ENCODE measurements at regions not wholly inside any gene's neighbourhood (a gene's known extent, or its start where the extent isn't known, plus 50 kb on each side); places are given as distances from the start of the nearest gene placed in this dataset.

- DNase-seq (ENCODE audit: low read depth): no peak
- H3K4me3 ChIP-seq (ENCODE audit: low read depth, low read length): no peak overlapping the region
- TF ChIP-seq CTCF (IDR thresholded peaks at IDR 0.05; ENCODE audit: low read depth, low read length) (no peak), MYC (IDR thresholded peaks at IDR 0.05; ENCODE audit: low read depth, low read length) (no peak), POLR2A (IDR thresholded peaks at IDR 0.05; ENCODE audit: extremely low read depth, insufficient read length) (no peak), MAX (IDR thresholded peaks at IDR 0.05; ENCODE audit: low read depth, low read length) (no peak)
These were observed 77.8 kb upstream of the KCNMB2 start for GRCh38 chr3:178458313-178459037.

GRCh38 chr3:178459038-178459410 is 77.2 kb upstream of the KCNMB2 start:
- no peak for DNase-seq (ENCODE audit: low read depth)
- no peak for TF ChIP-seq CTCF (IDR thresholded peaks at IDR 0.05; ENCODE audit: low read depth, low read length)
- TF ChIP-seq POLR2A (IDR thresholded peaks at IDR 0.05; ENCODE audit: extremely low read depth, insufficient read length): no peak
- no peak for TF ChIP-seq MYC (IDR thresholded peaks at IDR 0.05; ENCODE audit: low read depth, low read length)
- no peak for TF ChIP-seq MAX (IDR thresholded peaks at IDR 0.05; ENCODE audit: low read depth, low read length)
- no peak overlapping the region for H3K4me3 ChIP-seq (ENCODE audit: low read depth, low read length)

DNA sequence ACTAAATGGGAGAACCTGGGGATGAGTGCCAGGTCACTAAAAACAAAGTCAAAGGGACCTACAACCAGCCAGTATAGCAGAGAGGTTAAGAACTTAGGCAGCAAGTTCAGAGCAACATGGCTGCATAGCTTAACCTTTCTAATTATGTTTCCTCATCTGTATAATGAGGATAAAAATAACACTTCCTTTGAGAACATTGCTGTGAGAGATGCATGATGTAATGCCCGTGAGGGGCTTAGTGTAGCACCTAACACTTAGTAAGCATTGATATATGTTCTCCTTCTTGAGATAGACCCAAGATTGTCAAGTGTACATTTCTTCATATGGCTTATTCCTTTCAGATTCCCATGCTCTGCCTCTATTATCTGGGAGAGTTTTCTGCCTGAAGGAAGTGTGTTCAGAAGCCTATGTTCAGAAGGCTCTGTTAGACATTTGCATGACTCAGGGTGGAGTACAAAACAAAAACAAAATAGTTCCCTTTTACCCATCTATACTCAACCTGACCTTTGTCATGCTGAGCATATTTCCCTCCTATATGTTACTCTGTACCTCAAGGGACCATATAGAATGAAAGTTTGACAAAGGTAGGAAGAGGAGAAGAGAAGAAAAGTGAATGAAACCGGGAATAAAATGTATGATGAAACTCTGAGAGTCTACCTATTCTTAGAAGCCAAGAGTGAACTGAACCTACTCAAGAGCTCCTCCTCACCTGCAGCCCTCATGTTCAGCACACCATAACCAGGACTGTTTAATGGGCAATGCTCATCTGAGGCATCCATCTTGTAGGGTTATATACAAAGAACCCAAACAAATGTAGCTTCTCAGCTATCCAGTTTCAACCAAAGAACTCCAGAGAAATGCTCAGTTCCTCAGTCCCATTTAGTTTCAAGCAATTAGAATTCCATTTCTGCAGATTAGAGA is 70.7 kb upstream of the KCNMB2 start:
- H3K4me3 ChIP-seq (ENCODE audit: low read depth, low read length): no peak overlapping the region
- DNase-seq (ENCODE audit: low read depth): no peak
- TF ChIP-seq CTCF (IDR thresholded peaks at IDR 0.05; ENCODE audit: low read depth, low read length) (no peak), POLR2A (IDR thresholded peaks at IDR 0.05; ENCODE audit: extremely low read depth, insufficient read length) (no peak), MYC (IDR thresholded peaks at IDR 0.05; ENCODE audit: low read depth, low read length) (no peak), MAX (IDR thresholded peaks at IDR 0.05; ENCODE audit: low read depth, low read length) (no peak)

DNA sequence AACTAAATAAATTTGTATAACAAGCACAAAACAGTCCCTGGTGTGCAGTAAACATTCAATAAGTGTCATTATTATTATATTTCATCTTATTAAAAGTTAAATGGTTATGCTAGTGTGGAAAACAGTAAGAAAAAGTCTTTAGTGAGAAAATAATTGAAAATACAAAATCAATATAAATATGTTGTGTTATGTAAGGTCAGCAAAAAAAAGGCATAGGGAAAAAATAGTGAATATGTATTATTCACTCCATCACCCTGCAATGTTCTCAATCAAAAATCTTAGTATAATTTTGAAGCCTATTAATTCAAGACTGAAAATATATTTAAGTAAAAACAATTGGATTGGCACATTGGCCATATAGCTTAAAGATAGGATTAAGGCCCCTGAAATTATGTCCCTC is 63.3 kb upstream of the KCNMB2 start:
- TF ChIP-seq MYC (IDR thresholded peaks at IDR 0.05; ENCODE audit: low read depth, low read length) (no peak), CTCF (IDR thresholded peaks at IDR 0.05; ENCODE audit: low read depth, low read length) (no peak), MAX (IDR thresholded peaks at IDR 0.05; ENCODE audit: low read depth, low read length) (no peak), POLR2A (IDR thresholded peaks at IDR 0.05; ENCODE audit: extremely low read depth, insufficient read length) (no peak)
- no peak for DNase-seq (ENCODE audit: low read depth)
- H3K4me3 ChIP-seq (ENCODE audit: low read depth, low read length): no peak overlapping the region

GRCh38 chr3:178474526-178474925 is 61.7 kb upstream of the KCNMB2 start:
- no peak for TF ChIP-seq CTCF (IDR thresholded peaks at IDR 0.05; ENCODE audit: low read depth, low read length)
- TF ChIP-seq POLR2A (IDR thresholded peaks at IDR 0.05; ENCODE audit: extremely low read depth, insufficient read length): no peak
- no peak for TF ChIP-seq MYC (IDR thresholded peaks at IDR 0.05; ENCODE audit: low read depth, low read length)
- no peak for TF ChIP-seq MAX (IDR thresholded peaks at IDR 0.05; ENCODE audit: low read depth, low read length)
- no peak for DNase-seq (ENCODE audit: low read depth)
- no peak overlapping the region for H3K4me3 ChIP-seq (ENCODE audit: low read depth, low read length)
